GM23338 (cell line): ENCODE measurements at regions not wholly inside any gene's neighbourhood (a gene's known extent, or its start where the extent isn't known, plus 50 kb on each side); places are given as distances from the start of the nearest gene placed in this dataset.
"Not testable (repeated sequence)": the region's sequence is repeated elsewhere in the genome, so short reads cannot be mapped to it uniquely, and the experiment has no call there.

Source experiments
- CTCF ChIP-seq, 2 experiments: fragments of 200-600 bp in 1 of 2; sonication (generic) in 1 of 2; conservative IDR thresholded peaks; 2 replicates each; pipeline versions ENCODE4 v1.5.1 to v1.6.1; 2016 to 2017; ENCODE audit warnings: antibody characterized with exemption in 2 of 2, low read depth in 2 of 2, mild to moderate bottlenecking in 2 of 2, moderate library complexity in 1 of 2
- ETS1 ChIP-seq: IDR thresholded peaks from 2 replicates; pipeline ENCODE4 v1.6.1; 2016; ENCODE audit warnings: antibody characterized with exemption
- EZH2 ChIP-seq: fragments of 200-600 bp; sonication (generic); IDR thresholded peaks from one replicate; pipeline ENCODE4 v1.8.0; 2017; ENCODE audit warnings: antibody characterized with exemption, mild to moderate bottlenecking, low read depth; ENCODE audit not compliant: unreplicated experiment
- POLR2AphosphoS5 ChIP-seq: IDR thresholded peaks from 2 replicates; pipeline ENCODE4 v1.6.1; 2016; ENCODE audit warnings: antibody characterized with exemption, low read depth
- ZNF331 ChIP-seq: fragments of 250-450 bp; sonication (Bioruptor Pico); IDR thresholded peaks from 2 replicates; pipeline ENCODE4 v1.5.0; 2020; ENCODE audit warnings: low read depth, mild to moderate bottlenecking, moderate library complexity

GRCh38 chr19:28685077-28685476, 527.9 kb downstream of the UQCRFS1 start:
- TF ChIP-seq EZH2; POLR2AphosphoS5; CTCF (conservative IDR thresholded peaks at IDR 0.05; ENCODE audit: low read depth in 2 of 2); ETS1; ZNF331: not testable (repeated sequence)
